Hepatic stellate cell (primary cell): ENCODE measurements at regions not wholly inside any gene's neighbourhood (a gene's known extent, or its start where the extent isn't known, plus 50 kb on each side); places are given as distances from the start of the nearest gene placed in this dataset.

Experiments
- DNase-seq: peaks from one replicate; pipeline ENCODE4 v3.0.0; 2011; ENCODE audit warnings: low spot score

GRCh38 chr20:40808936-40809335 lies 119.9 kb upstream of the MAFB start:
- DNase-seq, result no peak

- no peak for DNase-seq
These were observed 120.3 kb upstream of the MAFB start for GRCh38 chr20:40809361-40809760.

DNA sequence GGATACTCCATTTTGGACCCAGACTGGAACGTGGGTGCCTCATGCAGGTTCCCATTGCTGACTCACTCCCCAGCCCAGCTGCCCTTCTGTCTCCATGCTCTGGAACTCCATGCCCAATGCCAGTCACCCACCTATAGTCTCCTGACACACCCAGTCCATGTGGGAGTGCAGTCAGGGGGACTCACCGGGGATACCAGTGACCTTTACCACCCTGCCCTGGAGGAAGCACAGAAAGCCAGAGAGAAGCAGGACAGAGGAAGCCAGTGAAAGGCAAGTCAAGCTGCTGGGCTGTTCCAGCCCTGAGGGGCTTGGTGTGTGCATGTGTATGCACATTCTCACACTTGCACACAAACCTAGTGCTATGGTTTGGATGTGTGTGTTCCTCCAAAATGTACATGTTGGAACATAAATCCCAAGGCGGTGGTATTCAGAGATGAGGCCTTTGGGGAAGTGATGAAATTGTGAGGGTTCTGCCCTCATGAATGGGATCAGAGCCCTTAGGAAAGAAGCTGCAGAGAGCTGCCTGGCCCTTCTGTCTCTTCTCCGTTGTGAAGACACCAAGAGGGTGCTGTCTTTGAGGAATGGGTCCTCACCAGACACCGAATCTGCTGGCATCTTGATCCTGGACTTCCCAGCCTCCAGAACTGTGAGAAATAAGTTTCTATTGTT lies 121.4 kb upstream of the MAFB start:
- no peak for DNase-seq

GRCh38 chr20:40811004-40811403 lies 122.0 kb upstream of the MAFB start:
- DNase-seq, result no peak

- no peak for DNase-seq
These were observed 122.8 kb upstream of the MAFB start for GRCh38 chr20:40811660-40812414.

DNA sequence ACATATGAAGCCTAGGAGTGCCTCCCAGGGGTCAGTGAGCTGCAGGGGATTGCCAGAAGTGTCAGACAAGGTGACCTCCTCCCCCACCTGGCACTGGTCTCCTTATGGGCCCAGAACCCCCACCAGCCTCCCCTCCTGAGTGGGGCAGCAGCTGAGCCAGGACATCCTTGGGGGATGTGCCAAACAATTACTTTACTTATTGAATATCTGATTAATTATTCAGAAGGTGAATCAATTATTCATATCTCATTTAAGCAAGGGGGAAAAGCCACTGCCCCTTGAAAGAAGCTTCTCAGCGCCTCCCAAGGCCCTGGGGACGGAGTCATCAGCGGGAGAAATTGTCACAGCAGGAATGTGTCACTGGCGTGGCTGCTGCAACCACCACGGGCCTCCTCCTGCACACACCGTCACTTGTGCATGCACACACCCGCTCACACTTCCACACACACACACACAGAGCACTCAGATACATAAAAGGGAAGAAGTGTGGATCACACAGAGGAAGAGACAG lies 123.4 kb upstream of the MAFB start:
- DNase-seq, result no peak

- DNase-seq, result no peak
These were observed 124.0 kb upstream of the MAFB start for GRCh38 chr20:40813029-40813431.

- DNase-seq, result no peak
These were observed 124.9 kb upstream of the MAFB start for GRCh38 chr20:40813708-40814630.

GRCh38 chr20:40814631-40814960 lies 125.6 kb upstream of the MAFB start:
- DNase-seq, result no peak

DNA sequence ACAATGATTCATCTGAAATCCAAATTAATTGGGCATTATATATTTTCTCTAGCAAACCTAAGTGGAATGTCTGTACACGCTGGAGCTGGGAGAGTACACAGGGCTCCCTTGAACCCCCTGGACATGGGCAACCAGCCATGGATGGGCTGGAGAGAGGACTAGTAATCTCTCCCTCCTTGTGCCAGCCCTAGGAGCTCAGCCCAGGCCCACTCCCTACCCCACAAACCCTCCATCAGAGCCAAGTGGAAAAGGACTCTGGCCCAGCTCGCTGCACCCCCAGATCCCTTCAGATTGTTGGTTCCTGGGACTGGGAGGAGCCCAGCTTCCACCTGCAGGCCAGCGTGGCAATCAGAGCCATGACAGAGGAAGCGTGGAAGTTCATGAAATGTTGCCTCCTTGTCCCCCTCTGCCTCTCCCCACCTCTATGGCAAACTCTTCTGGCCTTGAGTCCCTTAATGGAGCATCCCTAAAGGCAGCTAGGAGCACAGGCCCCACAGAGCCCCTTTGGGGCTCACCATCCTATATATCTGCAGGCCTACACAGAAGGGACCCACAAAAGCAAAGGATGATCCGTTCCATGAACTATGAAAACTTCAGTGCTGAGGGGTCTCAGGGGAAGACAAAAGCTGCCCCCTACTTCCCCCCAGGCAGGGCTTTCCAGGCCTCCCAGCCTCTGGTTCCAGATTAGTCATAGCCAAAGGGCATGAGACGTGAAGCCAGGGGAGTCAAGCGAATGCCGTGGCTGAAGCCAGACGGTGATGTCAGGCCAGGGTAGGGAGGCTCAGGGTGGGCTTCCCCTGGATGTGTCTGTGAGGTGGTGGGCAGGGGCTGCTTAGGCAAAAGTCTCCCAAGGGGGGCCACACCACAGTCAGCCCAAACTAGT lies 126.4 kb upstream of the MAFB start:
- DNase-seq, result no peak

DNA sequence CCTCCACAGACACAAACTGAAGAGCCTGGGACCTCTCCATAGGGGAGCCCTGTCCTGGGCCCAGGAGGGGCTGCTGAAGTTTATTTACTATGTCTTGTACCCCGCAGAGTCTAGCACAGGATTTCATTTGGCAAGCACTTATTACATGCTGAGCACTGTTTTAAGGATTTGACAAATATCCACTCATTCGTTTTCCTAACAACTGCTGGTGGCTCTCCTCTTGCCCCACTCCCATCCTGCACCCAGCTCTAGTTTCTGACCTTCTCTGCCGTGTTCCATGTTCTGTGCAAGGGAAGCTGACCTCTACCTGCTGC lies 127.0 kb upstream of the MAFB start:
- no peak for DNase-seq

GRCh38 chr20:40821429-40821828 lies 132.4 kb upstream of the MAFB start:
- DNase-seq, result no peak

DNA sequence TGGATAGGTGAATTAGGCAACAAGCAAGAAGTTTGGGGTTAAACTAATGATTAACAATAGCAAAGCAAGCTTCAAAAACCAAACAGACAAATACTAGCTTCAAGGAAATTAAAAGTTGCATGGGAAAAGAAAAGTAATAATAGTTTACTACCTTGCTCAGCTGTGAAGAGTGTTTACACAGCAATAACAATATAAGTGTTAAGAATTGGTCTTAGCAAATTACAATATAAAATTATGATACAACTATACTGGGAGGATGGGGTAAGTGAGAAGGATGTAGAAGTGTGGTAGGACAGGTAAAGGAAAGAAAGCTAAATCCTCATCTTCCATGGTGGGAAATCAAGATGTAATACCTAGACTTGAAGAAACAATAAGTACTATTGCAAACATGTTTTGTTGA lies 137.7 kb upstream of the MAFB start:
- DNase-seq, result no peak

DNA sequence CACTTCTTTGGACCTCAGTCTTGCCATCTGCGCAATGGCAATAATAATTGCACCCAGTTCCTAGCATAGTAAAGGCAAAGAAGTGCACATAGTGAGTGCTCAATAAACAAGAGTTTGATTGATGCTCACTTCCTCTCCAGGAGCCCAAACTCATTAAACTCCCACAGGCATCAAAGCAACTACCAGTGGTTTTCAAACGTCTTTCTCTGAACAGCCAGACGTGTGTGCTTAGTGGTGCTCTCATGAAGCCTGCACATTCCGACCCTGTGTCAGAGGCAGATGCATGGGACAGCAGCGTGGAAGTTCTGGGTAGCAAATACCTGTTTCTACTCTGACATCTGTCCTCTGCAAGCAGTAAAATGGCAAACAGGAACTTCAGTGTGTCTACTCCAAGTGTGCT lies 146.3 kb upstream of the MAFB start:
- no peak for DNase-seq

DNA sequence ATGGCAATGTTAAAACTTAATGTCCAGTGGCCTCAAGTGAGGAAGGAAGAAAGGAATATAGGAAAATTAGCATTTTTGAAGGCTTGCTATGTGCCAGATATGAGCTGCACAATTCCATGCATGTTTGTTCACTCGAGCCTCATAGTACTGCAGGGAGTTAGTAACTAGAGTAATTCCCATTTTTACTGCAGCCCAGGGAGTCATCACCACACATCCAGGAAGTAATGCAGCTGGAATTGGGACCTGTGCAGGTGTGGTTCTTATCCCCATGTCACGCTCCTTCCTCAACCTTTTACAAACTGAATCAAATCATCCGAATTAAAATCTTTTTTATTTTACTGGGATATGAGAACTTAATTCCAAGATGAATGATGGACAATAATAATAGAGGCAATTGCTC lies 149.5 kb upstream of the MAFB start:
- no peak for DNase-seq

DNA sequence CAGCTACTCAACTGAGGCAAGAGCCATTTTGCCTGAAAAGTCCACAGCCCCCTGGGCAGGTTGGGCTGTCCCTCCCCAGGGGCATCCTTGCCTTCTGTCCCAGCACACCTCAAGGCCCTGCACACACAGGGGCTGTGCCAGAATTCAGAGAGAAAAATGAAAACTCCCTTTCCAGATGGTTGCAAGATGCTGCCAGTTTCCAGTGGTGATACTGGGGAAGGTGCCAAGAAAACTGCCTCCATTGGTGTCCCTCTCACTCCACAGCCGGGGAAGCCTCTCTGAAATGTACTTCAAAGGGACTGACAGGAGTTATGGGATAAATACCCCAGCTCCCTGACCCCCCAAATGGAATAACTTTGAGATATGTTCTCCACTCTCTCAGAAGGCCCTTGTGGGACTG lies 154.2 kb upstream of the MAFB start:
- no peak for DNase-seq

DNA sequence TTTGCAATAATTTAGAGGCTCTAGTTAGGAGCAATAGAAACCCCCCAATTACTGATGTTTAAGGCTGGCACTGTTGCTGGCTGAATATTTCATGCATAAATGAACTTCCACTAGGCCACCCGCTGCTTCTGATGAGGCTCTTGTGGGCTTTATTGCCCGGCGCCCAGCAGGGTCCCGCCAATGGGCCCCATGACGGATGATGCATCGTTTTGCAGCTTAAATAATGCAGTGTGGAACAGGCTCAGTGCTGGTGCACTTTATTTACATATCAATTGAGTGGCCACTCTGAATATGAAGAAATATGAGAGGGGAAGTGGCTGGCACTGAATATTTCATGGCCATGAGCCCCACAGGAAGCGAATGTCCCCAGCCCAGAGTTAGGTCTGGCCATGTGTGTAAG lies 155.3 kb upstream of the MAFB start:
- DNase-seq, result no peak

DNA sequence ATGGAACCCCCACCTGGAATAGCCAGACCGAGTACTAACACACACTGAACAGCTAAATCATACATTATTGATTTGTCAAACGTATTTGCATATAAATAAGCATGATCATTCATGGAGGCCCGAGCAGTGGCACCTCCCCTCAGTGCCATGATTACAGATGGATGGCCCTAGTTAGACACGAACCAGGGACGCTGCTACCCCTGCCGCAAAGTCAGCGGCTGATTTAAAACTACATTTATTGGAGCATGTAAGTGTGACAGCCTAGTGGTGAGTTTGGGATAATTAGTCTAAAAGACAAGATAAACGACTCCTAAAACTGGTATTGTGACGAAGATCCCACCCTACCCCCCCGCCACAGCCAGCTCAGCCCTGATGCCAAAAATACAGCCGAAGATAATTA lies 159.1 kb upstream of the MAFB start:
- DNase-seq, result no peak

DNA sequence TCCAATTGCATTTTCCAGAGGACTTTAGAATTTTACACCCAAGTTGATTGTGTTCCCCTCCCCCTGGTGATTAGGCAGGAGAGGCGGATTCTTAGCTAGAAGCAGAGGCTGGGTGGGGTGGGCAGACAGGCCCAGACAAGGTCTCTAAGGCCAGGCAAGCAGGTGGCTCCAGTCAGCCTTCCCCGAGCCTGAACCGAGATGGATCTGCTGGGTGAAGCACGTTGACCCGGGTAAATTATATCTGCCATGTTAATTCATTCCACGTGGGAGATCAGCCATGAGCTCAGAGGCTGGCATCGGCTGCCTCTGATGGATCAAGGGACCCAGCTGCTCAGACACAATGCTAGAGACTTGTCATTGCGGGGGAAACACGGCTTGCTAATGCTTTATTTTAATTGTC lies 159.5 kb upstream of the MAFB start:
- DNase-seq, result no peak

DNA sequence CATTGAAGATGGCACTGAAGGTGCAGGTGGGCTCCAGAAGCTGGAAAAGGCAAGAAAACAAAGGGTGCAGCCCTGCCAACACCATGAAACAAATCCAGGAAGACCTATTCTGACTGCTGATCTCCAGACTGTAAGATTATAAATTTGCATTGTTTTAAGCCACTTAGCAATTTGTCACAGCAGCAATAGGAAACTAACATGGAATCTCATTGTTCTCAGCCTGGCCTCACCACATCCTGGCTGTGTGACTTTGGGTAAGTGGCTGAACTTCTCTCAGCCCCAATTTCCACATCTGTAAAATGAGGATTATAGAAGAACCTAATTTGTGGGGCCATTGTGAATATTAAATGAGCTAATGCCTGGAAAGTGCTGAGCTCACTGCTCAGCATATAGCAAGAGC lies 160.4 kb upstream of the MAFB start:
- DNase-seq, result no peak

DNA sequence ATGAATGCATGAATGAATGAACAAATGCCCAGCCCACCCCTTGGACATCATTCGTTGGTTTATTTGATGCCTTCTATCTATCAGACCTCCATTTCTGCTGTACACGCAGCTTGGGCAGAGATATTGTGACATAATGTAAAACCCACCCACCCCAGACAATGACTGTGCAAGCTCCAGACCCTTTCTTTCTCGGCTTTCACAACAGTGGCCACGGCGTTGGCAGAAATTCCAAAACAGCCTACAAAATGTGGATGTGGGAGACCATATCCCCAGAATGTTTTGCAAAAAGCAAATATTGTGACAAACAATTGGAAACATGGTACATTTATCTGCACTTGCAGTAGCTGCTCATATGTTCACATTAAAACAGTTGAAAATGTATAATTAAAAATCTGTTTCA lies 162.0 kb upstream of the MAFB start:
- no peak for DNase-seq

DNA sequence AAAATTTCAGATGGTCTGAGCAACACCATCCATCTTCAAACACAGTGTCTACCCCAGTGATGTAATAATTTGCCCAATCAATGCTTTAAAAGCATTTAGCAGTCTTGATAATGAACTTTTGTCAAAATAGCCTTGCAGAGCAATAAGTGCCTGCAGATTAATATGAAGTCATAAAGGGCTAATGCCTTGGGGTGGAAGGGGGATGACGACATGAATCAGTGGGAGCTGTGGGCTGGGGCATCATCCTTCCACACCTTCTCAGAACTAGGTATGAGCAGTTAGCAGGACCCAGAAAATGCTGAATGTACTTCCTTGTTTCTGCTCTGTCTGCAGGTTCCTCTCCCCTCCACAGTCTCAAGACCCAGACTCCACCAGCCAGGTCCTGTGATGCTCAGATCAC lies 166.2 kb upstream of the MAFB start:
- no peak for DNase-seq
